ENCODE measurements at regions not wholly inside any gene's neighbourhood (a gene's known extent, or its start where the extent isn't known, plus 50 kb on each side); places are given as distances from the start of the nearest gene placed in this dataset.

GRCh38 chr21:28699596-28700259 lies 292.9 kb downstream of the LTN1 start:
- H3K79me2 ChIP-seq (ENCODE audit: insufficient read depth, low read length): no peaks in the 10 kb centered on the region
- H3F3A ChIP-seq (ENCODE audit: low read depth): no peaks in the 10 kb centered on the region
- TF ChIP-seq CTCF (conservative IDR thresholded peaks at IDR 0.05; ENCODE audit: low read length): no peak
- TF ChIP-seq EZH2phosphoT487 (IDR thresholded peaks at IDR 0.05; ENCODE audit: borderline replicate concordance): no peak
- H4K20me1 ChIP-seq (ENCODE audit: insufficient read depth, low read length, poor library complexity, severe bottlenecking): no peaks in the 10 kb centered on the region
- H3K4me3 ChIP-seq (ENCODE audit: low read length, poor library complexity, severe bottlenecking): no peak overlapping the region
- no peaks in the 10 kb centered on the region for H3K27me3 ChIP-seq (ENCODE audit: insufficient read depth, low read length, poor library complexity, severe bottlenecking)
- no peak overlapping the region for H2AFZ ChIP-seq (ENCODE audit: low read length)
- no peaks in the 10 kb centered on the region; the same call in 1 of the 2 replicates for H3K9me3 ChIP-seq (ENCODE audit: insufficient read depth, low read depth, low read length)
- H3K9me2 ChIP-seq (replicated peaks; ENCODE audit: low read depth, low read length): no peaks in the 10 kb centered on the region
- H3K36me3 ChIP-seq (ENCODE audit: insufficient read depth, low read length): no peaks in the 10 kb centered on the region
- H3K4me1 ChIP-seq (ENCODE audit: insufficient read depth, low read length, poor library complexity, severe bottlenecking): no peaks in the 10 kb centered on the region
- H3K4me2 ChIP-seq (ENCODE audit: low read depth, low read length, poor library complexity, severe bottlenecking): no peak overlapping the region
- no peak overlapping the region for H3K9ac ChIP-seq (ENCODE audit: low read depth, low read length, poor library complexity, severe bottlenecking)

GRCh38 chr21:28699186-28699585 lies 293.5 kb downstream of the LTN1 start:
- no peaks in the 10 kb centered on the region for H3K79me2 ChIP-seq (ENCODE audit: insufficient read depth, low read length)
- H3K9me3 ChIP-seq (ENCODE audit: insufficient read depth, low read depth, low read length): no peaks in the 10 kb centered on the region; the same call in 1 of the 2 replicates
- H3K4me2 ChIP-seq (ENCODE audit: low read depth, low read length, poor library complexity, severe bottlenecking): no peak overlapping the region
- no peak overlapping the region for H3K4me3 ChIP-seq (ENCODE audit: low read length, poor library complexity, severe bottlenecking)
- H3K9ac ChIP-seq (ENCODE audit: low read depth, low read length, poor library complexity, severe bottlenecking): no peak overlapping the region
- H3K36me3 ChIP-seq (ENCODE audit: insufficient read depth, low read length): no peaks in the 10 kb centered on the region
- H2AFZ ChIP-seq (ENCODE audit: low read length): no peak overlapping the region
- no peaks in the 10 kb centered on the region for H3F3A ChIP-seq (ENCODE audit: low read depth)
- H3K4me1 ChIP-seq (ENCODE audit: insufficient read depth, low read length, poor library complexity, severe bottlenecking): no peaks in the 10 kb centered on the region
- no peaks in the 10 kb centered on the region for H3K27me3 ChIP-seq (ENCODE audit: insufficient read depth, low read length, poor library complexity, severe bottlenecking)
- no peak for TF ChIP-seq CTCF (conservative IDR thresholded peaks at IDR 0.05; ENCODE audit: low read length)
- no peak for TF ChIP-seq EZH2phosphoT487 (IDR thresholded peaks at IDR 0.05; ENCODE audit: borderline replicate concordance)
- no peaks in the 10 kb centered on the region for H4K20me1 ChIP-seq (ENCODE audit: insufficient read depth, low read length, poor library complexity, severe bottlenecking)
- H3K9me2 ChIP-seq (replicated peaks; ENCODE audit: low read depth, low read length): no peaks in the 10 kb centered on the region

GRCh38 chr21:28696844-28697410 lies 295.8 kb downstream of the LTN1 start:
- peaks cover 2% of the 10 kb centered on the region; the same call in 1 of the 2 replicates for H3K9me3 ChIP-seq (ENCODE audit: insufficient read depth, low read depth, low read length)
- H3K27me3 ChIP-seq (ENCODE audit: insufficient read depth, low read length, poor library complexity, severe bottlenecking): no peaks in the 10 kb centered on the region
- no peak overlapping the region for H2AFZ ChIP-seq (ENCODE audit: low read length)
- H4K20me1 ChIP-seq (ENCODE audit: insufficient read depth, low read length, poor library complexity, severe bottlenecking): no peaks in the 10 kb centered on the region
- no peak overlapping the region for H3K4me2 ChIP-seq (ENCODE audit: low read depth, low read length, poor library complexity, severe bottlenecking)
- no peaks in the 10 kb centered on the region for H3K9me2 ChIP-seq (replicated peaks; ENCODE audit: low read depth, low read length)
- no peaks in the 10 kb centered on the region for H3F3A ChIP-seq (ENCODE audit: low read depth)
- TF ChIP-seq EZH2phosphoT487 (IDR thresholded peaks at IDR 0.05; ENCODE audit: borderline replicate concordance): no peak
- TF ChIP-seq CTCF (conservative IDR thresholded peaks at IDR 0.05; ENCODE audit: low read length): no peak
- no peak overlapping the region for H3K9ac ChIP-seq (ENCODE audit: low read depth, low read length, poor library complexity, severe bottlenecking)
- no peaks in the 10 kb centered on the region for H3K36me3 ChIP-seq (ENCODE audit: insufficient read depth, low read length)
- no peak overlapping the region for H3K4me3 ChIP-seq (ENCODE audit: low read length, poor library complexity, severe bottlenecking)
- no peaks in the 10 kb centered on the region for H3K79me2 ChIP-seq (ENCODE audit: insufficient read depth, low read length)
- no peaks in the 10 kb centered on the region for H3K4me1 ChIP-seq (ENCODE audit: insufficient read depth, low read length, poor library complexity, severe bottlenecking)

Data from Loucy (cell line).